GM18507 (cell line): ENCODE measurements at regions not wholly inside any gene's neighbourhood (a gene's known extent, or its start where the extent isn't known, plus 50 kb on each side); places are given as distances from the start of the nearest gene placed in this dataset.

ENCODE experiments used
- DNase-seq: peaks from one replicate; pipeline ENCODE4 v3.0.0; 2011; ENCODE audit warnings: low read depth; ENCODE audit not compliant: insufficient read length; ENCODE audit errors: extremely low spot score
- FAIRE-seq: peaks from 2 replicates; lab custom pipeline; 2011; peaks lifted over from hg19 to GRCh38; lab: Jason Lieb, UNC

GRCh38 chr11:116577956-116578355 lies 194.8 kb downstream of the BUD13 start:
- FAIRE-seq (no peak), DNase-seq (no peak)

- FAIRE-seq (no peak), DNase-seq (no peak)
Measured at GRCh38 chr11:116577273-116577672, 195.5 kb downstream of the BUD13 start.

- FAIRE-seq: no peak
- DNase-seq: no peak
Measured at GRCh38 chr11:116576526-116576925, 196.3 kb downstream of the BUD13 start.

GRCh38 chr11:116567721-116568242 lies 205.0 kb downstream of the BUD13 start:
- DNase-seq (no peak), FAIRE-seq (no peak)

GRCh38 chr11:116563712-116564047 lies 209.1 kb downstream of the BUD13 start:
- FAIRE-seq: no peak
- DNase-seq: no peak

GRCh38 chr11:116563028-116563711 lies 209.6 kb downstream of the BUD13 start:
- no peak for DNase-seq

GRCh38 chr11:116560589-116560988 lies 212.2 kb downstream of the BUD13 start:
- no peak for FAIRE-seq
- DNase-seq: no peak

More at GRCh38 chr11:116563028-116563711, 209.6 kb downstream of the BUD13 start:
- FAIRE-seq: no peak

- DNase-seq: no peak
- no peak for FAIRE-seq
Measured at GRCh38 chr11:116558504-116559211, 214.1 kb downstream of the BUD13 start.

GRCh38 chr11:116557282-116557681 lies 215.5 kb downstream of the BUD13 start:
- FAIRE-seq: no peak
- no peak for DNase-seq

- FAIRE-seq: no peak
Measured at GRCh38 chr11:116556483-116556882, 216.3 kb downstream of the BUD13 start.

GRCh38 chr11:116553482-116553881 lies 219.3 kb downstream of the BUD13 start:
- FAIRE-seq (no peak), DNase-seq (no peak)

More at GRCh38 chr11:116556483-116556882, 216.3 kb downstream of the BUD13 start:
- DNase-seq: no peak

GRCh38 chr11:116551576-116551975 lies 221.2 kb downstream of the BUD13 start:
- FAIRE-seq: no peak
- DNase-seq: no peak

GRCh38 chr11:116548256-116548655 lies 224.5 kb downstream of the BUD13 start:
- FAIRE-seq (no peak), DNase-seq (no peak)

- FAIRE-seq (no peak), DNase-seq (no peak)
Measured at GRCh38 chr11:116547571-116547970, 225.2 kb downstream of the BUD13 start.

- no peak for FAIRE-seq
- no peak for DNase-seq
Measured at GRCh38 chr11:116545912-116546311, 226.9 kb downstream of the BUD13 start.

- DNase-seq: no peak
- FAIRE-seq: no peak
Measured at GRCh38 chr11:116544721-116545120, 228.1 kb downstream of the BUD13 start.

- DNase-seq: no peak
- FAIRE-seq: no peak
Measured at GRCh38 chr11:116543911-116544475, 228.8 kb downstream of the BUD13 start.

GRCh38 chr11:116543099-116543498 lies 229.7 kb downstream of the BUD13 start:
- DNase-seq: no peak
- FAIRE-seq: no peak

GRCh38 chr11:116542406-116542805 lies 230.4 kb downstream of the BUD13 start:
- DNase-seq (no peak), FAIRE-seq (no peak)

- FAIRE-seq (no peak), DNase-seq (no peak)
Measured at GRCh38 chr11:116541460-116541859, 231.3 kb downstream of the BUD13 start.
